ENCODE measurements at regions not wholly inside any gene's neighbourhood (a gene's known extent, or its start where the extent isn't known, plus 50 kb on each side); places are given as distances from the start of the nearest gene placed in this dataset.

- no peak overlapping the region for H3K4me3 ChIP-seq
- WGBS = 80% methylated on average over 6 of the region's 6 CpGs
- no peak for DNase-seq (ENCODE audit: extremely low spot score)
- H3K9me3 ChIP-seq = no peaks in the 10 kb centered on the region
- no peaks in the 10 kb centered on the region for H3K36me3 ChIP-seq
- H3K27me3 ChIP-seq = no peaks in the 10 kb centered on the region
- no peak overlapping the region for H3K27ac ChIP-seq (replicated peaks in 1 of 4)
- TF ChIP-seq, protein P1, sequence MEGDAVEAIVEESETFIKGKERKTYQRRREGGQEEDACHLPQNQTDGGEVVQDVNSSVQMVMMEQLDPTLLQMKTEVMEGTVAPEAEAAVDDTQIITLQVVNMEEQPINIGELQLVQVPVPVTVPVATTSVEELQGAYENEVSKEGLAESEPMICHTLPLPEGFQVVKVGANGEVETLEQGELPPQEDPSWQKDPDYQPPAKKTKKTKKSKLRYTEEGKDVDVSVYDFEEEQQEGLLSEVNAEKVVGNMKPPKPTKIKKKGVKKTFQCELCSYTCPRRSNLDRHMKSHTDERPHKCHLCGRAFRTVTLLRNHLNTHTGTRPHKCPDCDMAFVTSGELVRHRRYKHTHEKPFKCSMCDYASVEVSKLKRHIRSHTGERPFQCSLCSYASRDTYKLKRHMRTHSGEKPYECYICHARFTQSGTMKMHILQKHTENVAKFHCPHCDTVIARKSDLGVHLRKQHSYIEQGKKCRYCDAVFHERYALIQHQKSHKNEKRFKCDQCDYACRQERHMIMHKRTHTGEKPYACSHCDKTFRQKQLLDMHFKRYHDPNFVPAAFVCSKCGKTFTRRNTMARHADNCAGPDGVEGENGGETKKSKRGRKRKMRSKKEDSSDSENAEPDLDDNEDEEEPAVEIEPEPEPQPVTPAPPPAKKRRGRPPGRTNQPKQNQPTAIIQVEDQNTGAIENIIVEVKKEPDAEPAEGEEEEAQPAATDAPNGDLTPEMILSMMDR (IDR thresholded peaks at IDR 0.05) = no peak
- TF ChIP-seq POLR2A (IDR thresholded peaks at IDR 0.05; ENCODE audit: low read depth) = no peak
- TF ChIP-seq EP300 (IDR thresholded peaks at IDR 0.05) = no peak
- no peak for TF ChIP-seq POLR2AphosphoS5 (IDR thresholded peaks at IDR 0.05)
- no peaks in the 10 kb centered on the region for H3K4me1 ChIP-seq
- intact Hi-C loops (cut with DNase I) = no loop called here
Observed at GRCh38 chr13:64675255-64675892, 2554.8 kb downstream of the PCDH9 start.

GRCh38 chr13:64674126-64674525 lies 2556.0 kb downstream of the PCDH9 start:
- no peak for DNase-seq (ENCODE audit: extremely low spot score)

DNA sequence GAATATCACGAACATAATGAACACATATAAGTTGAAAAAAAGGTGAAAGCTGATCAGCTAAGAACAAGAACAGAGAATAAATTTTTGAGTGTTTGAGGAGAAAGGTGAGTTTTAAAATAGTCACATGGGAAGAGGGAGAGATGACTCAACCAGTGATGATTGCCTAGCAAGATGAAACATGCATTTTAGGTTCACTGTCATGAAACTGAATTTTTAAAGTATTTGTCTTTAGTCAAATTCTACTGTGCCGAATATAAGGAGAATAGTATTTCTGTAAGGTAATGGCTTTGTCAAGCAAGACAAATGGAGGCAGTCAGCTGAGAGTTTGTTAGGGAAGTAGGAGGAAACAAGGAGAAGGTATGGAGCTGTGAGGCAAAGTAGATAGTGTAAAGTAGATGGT lies 2557.4 kb downstream of the PCDH9 start:
- DNase-seq (ENCODE audit: extremely low spot score) = no peak
- Histone ChIP-seq H3K4me1 (no peaks in the 10 kb centered on the region), H3K4me3 (no peak overlapping the region), H3K27me3 (no peaks in the 10 kb centered on the region), H3K27ac (replicated peaks in 1 of 4) (no peak overlapping the region), H3K36me3 (no peaks in the 10 kb centered on the region), H3K9me3 (no peaks in the 10 kb centered on the region)
- TF ChIP-seq POLR2AphosphoS5 (IDR thresholded peaks at IDR 0.05) (no peak), POLR2A (IDR thresholded peaks at IDR 0.05; ENCODE audit: low read depth) (no peak)
- 84% methylated on average over 2 of the region's 2 CpGs for WGBS
- intact Hi-C loops (cut with DNase I) = no loop called here

More at GRCh38 chr13:64674126-64674525, 2556.0 kb downstream of the PCDH9 start:
- Histone ChIP-seq H3K27me3 (no peaks in the 10 kb centered on the region), H3K27ac (replicated peaks in 1 of 4) (no peak overlapping the region), H3K4me3 (no peak overlapping the region), H3K9me3 (no peaks in the 10 kb centered on the region), H3K36me3 (no peaks in the 10 kb centered on the region), H3K4me1 (no peaks in the 10 kb centered on the region)
- TF ChIP-seq, protein P1 (IDR thresholded peaks at IDR 0.05) = no peak
- TF ChIP-seq POLR2AphosphoS5 (IDR thresholded peaks at IDR 0.05) = no peak
- TF ChIP-seq POLR2A (IDR thresholded peaks at IDR 0.05; ENCODE audit: low read depth) = no peak
- no peak for TF ChIP-seq EP300 (IDR thresholded peaks at IDR 0.05)
- 72% methylated on average over 2 of the region's 2 CpGs for WGBS
- intact Hi-C loops (cut with DNase I) = no loop called here

GRCh38 chr13:64662887-64663593 lies 2567.1 kb downstream of the PCDH9 start:
- intact Hi-C loops (cut with DNase I) = no loop called here
- no peak overlapping the region for H3K27ac ChIP-seq (replicated peaks in 1 of 4)
- no peaks in the 10 kb centered on the region for H3K27me3 ChIP-seq
- WGBS = 89% methylated on average over 4 of the region's 7 CpGs
- TF ChIP-seq, protein P1 (IDR thresholded peaks at IDR 0.05) = no peak
- no peak for TF ChIP-seq POLR2A (IDR thresholded peaks at IDR 0.05; ENCODE audit: low read depth)
- TF ChIP-seq EP300 (IDR thresholded peaks at IDR 0.05) = no peak
- TF ChIP-seq POLR2AphosphoS5 (IDR thresholded peaks at IDR 0.05) = no peak
- H3K4me3 ChIP-seq = no peak overlapping the region
- DNase-seq (ENCODE audit: extremely low spot score) = no peak
- H3K9me3 ChIP-seq = peaks cover 0 to 10% (median 0%) of the 10 kb centered on the region in 4 donors
- H3K4me1 ChIP-seq = no peaks in the 10 kb centered on the region
- H3K36me3 ChIP-seq = no peaks in the 10 kb centered on the region

- no peak overlapping the region for H3K4me3 ChIP-seq
- no peaks in the 10 kb centered on the region for H3K4me1 ChIP-seq
- no peak overlapping the region for H3K27ac ChIP-seq (replicated peaks in 1 of 4)
- H3K27me3 ChIP-seq = no peaks in the 10 kb centered on the region
- intact Hi-C loops (cut with DNase I) = no loop called here
- no peaks in the 10 kb centered on the region for H3K36me3 ChIP-seq
- H3K9me3 ChIP-seq = no peaks in the 10 kb centered on the region
- TF ChIP-seq POLR2A (IDR thresholded peaks at IDR 0.05; ENCODE audit: low read depth) = no peak
- TF ChIP-seq, protein P1 (IDR thresholded peaks at IDR 0.05) = no peak
- TF ChIP-seq EP300 (IDR thresholded peaks at IDR 0.05) = no peak
- no peak for TF ChIP-seq POLR2AphosphoS5 (IDR thresholded peaks at IDR 0.05)
- DNase-seq (ENCODE audit: extremely low spot score) = no peak
Observed at GRCh38 chr13:64648293-64648692, 2581.8 kb downstream of the PCDH9 start.

All from esophagus muscularis mucosa (tissue), 4 donors.